ENCODE measurements at regions not wholly inside any gene's neighbourhood (a gene's known extent, or its start where the extent isn't known, plus 50 kb on each side); places are given as distances from the start of the nearest gene placed in this dataset.

- no peak for TF ChIP-seq CTCF (IDR thresholded peaks at IDR 0.05)
- no peak for TF ChIP-seq USF2 (CRISPR knock-in tag; IDR thresholded peaks at IDR 0.05)
- TF ChIP-seq SMAD4 (CRISPR knock-in tag; IDR thresholded peaks at IDR 0.05), result no peak
- TF ChIP-seq, protein P1, sequence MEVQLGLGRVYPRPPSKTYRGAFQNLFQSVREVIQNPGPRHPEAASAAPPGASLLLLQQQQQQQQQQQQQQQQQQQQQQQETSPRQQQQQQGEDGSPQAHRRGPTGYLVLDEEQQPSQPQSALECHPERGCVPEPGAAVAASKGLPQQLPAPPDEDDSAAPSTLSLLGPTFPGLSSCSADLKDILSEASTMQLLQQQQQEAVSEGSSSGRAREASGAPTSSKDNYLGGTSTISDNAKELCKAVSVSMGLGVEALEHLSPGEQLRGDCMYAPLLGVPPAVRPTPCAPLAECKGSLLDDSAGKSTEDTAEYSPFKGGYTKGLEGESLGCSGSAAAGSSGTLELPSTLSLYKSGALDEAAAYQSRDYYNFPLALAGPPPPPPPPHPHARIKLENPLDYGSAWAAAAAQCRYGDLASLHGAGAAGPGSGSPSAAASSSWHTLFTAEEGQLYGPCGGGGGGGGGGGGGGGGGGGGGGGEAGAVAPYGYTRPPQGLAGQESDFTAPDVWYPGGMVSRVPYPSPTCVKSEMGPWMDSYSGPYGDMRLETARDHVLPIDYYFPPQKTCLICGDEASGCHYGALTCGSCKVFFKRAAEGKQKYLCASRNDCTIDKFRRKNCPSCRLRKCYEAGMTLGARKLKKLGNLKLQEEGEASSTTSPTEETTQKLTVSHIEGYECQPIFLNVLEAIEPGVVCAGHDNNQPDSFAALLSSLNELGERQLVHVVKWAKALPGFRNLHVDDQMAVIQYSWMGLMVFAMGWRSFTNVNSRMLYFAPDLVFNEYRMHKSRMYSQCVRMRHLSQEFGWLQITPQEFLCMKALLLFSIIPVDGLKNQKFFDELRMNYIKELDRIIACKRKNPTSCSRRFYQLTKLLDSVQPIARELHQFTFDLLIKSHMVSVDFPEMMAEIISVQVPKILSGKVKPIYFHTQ (CRISPR knock-in tag; IDR thresholded peaks at IDR 0.05), result no peak
Measured at GRCh38 chr15:69613988-69614387, 161.4 kb downstream of the RPLP1 start.

Measured in WTC11 (cell line).